Natural killer cell (primary cell): ENCODE measurements at regions not wholly inside any gene's neighbourhood (a gene's known extent, or its start where the extent isn't known, plus 50 kb on each side); places are given as distances from the start of the nearest gene placed in this dataset.

Experiments used
- ATAC-seq, 3 donors: fragments of 150-1000 bp in 2 of 3; fragments of 200-7000 bp in 1 of 3; cut with Tn5 transposase; 1 replicate in 1 of 3; 2 replicates in 2 of 3; pipeline ENCODE4 v1.10.0; 2021; ENCODE audit warnings: mild to moderate bottlenecking in 2 of 3, moderate library complexity in 2 of 3
- DNase-seq, 2 donors: peaks; one replicate each; pipeline versions ENCODE4 v3.0.0 to v3.0.0-alpha.2; 2013 to 2021; ENCODE audit warnings: mixed read lengths in 1 of 2
- H3K27ac ChIP-seq: one replicate; pipeline ENCODE4 v1.5.1; 2013; ENCODE audit warnings: mild to moderate bottlenecking, low read length
- H3K27me3 ChIP-seq: one replicate; pipeline ENCODE4 v1.6.1; 2013; ENCODE audit warnings: low read length; ENCODE audit not compliant: control insufficient read depth, insufficient read depth
- H3K36me3 ChIP-seq: one replicate; pipeline ENCODE4 v1.6.1; 2013; ENCODE audit warnings: low read length; ENCODE audit not compliant: control insufficient read depth, insufficient read depth
- H3K4me1 ChIP-seq: one replicate; pipeline ENCODE4 v1.6.1; 2013; ENCODE audit warnings: low read length; ENCODE audit not compliant: control insufficient read depth, insufficient read depth
- H3K4me3 ChIP-seq: one replicate; pipeline ENCODE4 v1.5.1; 2013; ENCODE audit warnings: low read length
- H3K9me3 ChIP-seq: one replicate; pipeline ENCODE4 v1.6.1; 2013; ENCODE audit warnings: low read length; ENCODE audit not compliant: control insufficient read depth, insufficient read depth
- H3K27ac Mint-ChIP-seq, 2 donors: one replicate each; pipeline ENCODE4 v1.8.0; 2022; ENCODE audit warnings: mild to moderate bottlenecking in 2 of 2, mixed read lengths in 2 of 2, moderate library complexity in 1 of 2
- H3K27me3 Mint-ChIP-seq, 2 donors: one replicate each; pipeline ENCODE4 v1.8.0; 2022; ENCODE audit warnings: low read depth in 2 of 2, mixed read lengths in 2 of 2
- H3K36me3 Mint-ChIP-seq: one replicate; pipeline ENCODE4 v1.8.0; 2022; ENCODE audit warnings: mixed read lengths
- H3K4me1 Mint-ChIP-seq, 2 donors: one replicate each; pipeline ENCODE4 v1.8.0; 2022; ENCODE audit warnings: mixed read lengths in 2 of 2
- H3K4me3 Mint-ChIP-seq: one replicate; pipeline ENCODE4 v1.8.0; 2022; ENCODE audit warnings: mild to moderate bottlenecking, moderate library complexity, mixed read lengths
- H3K9me3 Mint-ChIP-seq, 2 donors: one replicate each; pipeline ENCODE4 v1.8.0; 2022; ENCODE audit warnings: mixed read lengths in 2 of 2
- WGBS: methylation state at CpG from one replicate; pipeline ENCODE4 v1.1.7; 2013; ENCODE audit warnings: missing lambda C conversion rate; ENCODE audit not compliant: insufficient coverage; 5-methylcytosine and 5-hydroxymethylcytosine counted together
- intact Hi-C: fragments of 100-400 bp; cut with micrococcal nuclease; formaldehyde crosslinking; loops from one replicate; pipeline ENCODE4 v1.14.2; 2022
- TF ChIP-seq, protein P1 (sequence below): fragments of 200-600 bp; IDR thresholded peaks from one replicate; pipeline ENCODE4 v1.8.0; 2022; ENCODE audit warnings: antibody characterized with exemption

DNA sequence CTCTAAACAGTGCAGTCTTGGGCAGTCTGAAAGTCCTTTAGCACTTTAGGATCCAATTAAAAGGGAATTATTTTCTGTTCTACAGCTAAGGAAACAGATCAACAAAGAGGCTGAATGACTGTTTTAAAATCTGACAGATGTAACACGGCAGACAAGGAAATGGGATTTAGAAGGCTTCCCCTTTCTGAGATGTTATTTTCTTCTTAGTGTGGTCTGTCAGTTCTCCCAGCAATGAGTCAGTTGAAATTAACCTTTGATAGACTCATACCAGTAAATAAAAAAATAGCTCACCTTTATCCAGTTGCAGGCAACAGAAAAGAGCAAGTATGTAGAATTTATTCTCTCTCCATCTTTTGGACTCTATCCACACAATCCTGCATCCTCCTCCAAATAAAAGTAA lies 98.1 kb downstream of the NEDD1 start:
- no peak for ATAC-seq
- Mint-ChIP-seq H3K4me1 (no peaks in the 10 kb centered on the region), H3K9me3 (no peaks in the 10 kb centered on the region), H3K27me3 (peaks cover 11 to 19% of the 10 kb centered on the region in 2 donors), H3K27ac (no peak overlapping the region), H3K4me3 (no peak overlapping the region), H3K36me3 (no peaks in the 10 kb centered on the region)
- TF ChIP-seq, protein P1, sequence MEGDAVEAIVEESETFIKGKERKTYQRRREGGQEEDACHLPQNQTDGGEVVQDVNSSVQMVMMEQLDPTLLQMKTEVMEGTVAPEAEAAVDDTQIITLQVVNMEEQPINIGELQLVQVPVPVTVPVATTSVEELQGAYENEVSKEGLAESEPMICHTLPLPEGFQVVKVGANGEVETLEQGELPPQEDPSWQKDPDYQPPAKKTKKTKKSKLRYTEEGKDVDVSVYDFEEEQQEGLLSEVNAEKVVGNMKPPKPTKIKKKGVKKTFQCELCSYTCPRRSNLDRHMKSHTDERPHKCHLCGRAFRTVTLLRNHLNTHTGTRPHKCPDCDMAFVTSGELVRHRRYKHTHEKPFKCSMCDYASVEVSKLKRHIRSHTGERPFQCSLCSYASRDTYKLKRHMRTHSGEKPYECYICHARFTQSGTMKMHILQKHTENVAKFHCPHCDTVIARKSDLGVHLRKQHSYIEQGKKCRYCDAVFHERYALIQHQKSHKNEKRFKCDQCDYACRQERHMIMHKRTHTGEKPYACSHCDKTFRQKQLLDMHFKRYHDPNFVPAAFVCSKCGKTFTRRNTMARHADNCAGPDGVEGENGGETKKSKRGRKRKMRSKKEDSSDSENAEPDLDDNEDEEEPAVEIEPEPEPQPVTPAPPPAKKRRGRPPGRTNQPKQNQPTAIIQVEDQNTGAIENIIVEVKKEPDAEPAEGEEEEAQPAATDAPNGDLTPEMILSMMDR: no peak
- intact Hi-C loops: no loop called here
- Histone ChIP-seq H3K4me1 (no peaks in the 10 kb centered on the region), H3K36me3 (no peaks in the 10 kb centered on the region), H3K27ac (no peak overlapping the region), H3K9me3 (no peaks in the 10 kb centered on the region), H3K27me3 (no peaks in the 10 kb centered on the region), H3K4me3 (no peak overlapping the region)
- 0% methylated on average over 1 of the region's 1 CpG for WGBS
- no peak for DNase-seq

GRCh38 chr12:97005646-97006045 lies 98.6 kb downstream of the NEDD1 start:
- Histone ChIP-seq H3K4me1 (no peaks in the 10 kb centered on the region), H3K27me3 (no peaks in the 10 kb centered on the region), H3K36me3 (no peaks in the 10 kb centered on the region), H3K27ac (no peak overlapping the region), H3K9me3 (no peaks in the 10 kb centered on the region), H3K4me3 (no peak overlapping the region)
- ATAC-seq: no peak
- WGBS: 89% methylated on average over 3 of the region's 3 CpGs
- H3K4me3 Mint-ChIP-seq: no peak overlapping the region
- no peaks in the 10 kb centered on the region for H3K4me1 Mint-ChIP-seq
- TF ChIP-seq, protein P1: no peak
- no peaks in the 10 kb centered on the region for H3K36me3 Mint-ChIP-seq
- no peak overlapping the region for H3K27ac Mint-ChIP-seq
- no peaks in the 10 kb centered on the region for H3K9me3 Mint-ChIP-seq
- peaks cover 8 to 19% of the 10 kb centered on the region in 2 donors for H3K27me3 Mint-ChIP-seq
- intact Hi-C loops: no loop called here
- no peak for DNase-seq

DNA sequence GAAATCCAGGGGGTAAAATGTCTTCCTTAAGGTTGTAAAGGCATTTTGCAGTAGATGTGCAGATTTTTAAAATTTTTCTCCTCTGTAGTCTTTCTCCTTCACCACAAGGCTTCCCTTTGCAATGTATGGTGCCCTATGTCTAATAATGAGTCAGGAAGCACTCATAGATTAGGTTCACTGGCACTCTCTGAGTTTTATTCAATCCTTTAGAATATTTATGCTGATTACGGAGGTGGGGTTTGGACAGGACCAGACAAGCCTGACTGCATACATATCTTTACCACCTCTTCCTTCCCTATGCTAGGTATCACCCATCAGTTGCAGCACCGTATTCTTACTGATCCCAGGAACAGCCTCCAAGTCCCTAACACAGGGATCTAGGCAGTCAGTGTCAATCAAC lies 99.5 kb downstream of the NEDD1 start:
- no peaks in the 10 kb centered on the region for H3K4me1 Mint-ChIP-seq
- no peaks in the 10 kb centered on the region for H3K36me3 Mint-ChIP-seq
- H3K9me3 ChIP-seq: no peaks in the 10 kb centered on the region
- H3K4me3 Mint-ChIP-seq: no peak overlapping the region
- ATAC-seq (no peak), DNase-seq (no peak)
- H3K36me3 ChIP-seq: no peaks in the 10 kb centered on the region
- no peaks in the 10 kb centered on the region for H3K9me3 Mint-ChIP-seq
- TF ChIP-seq, protein P1: no peak
- WGBS: 94% methylated on average over 2 of the region's 2 CpGs
- H3K27me3 ChIP-seq: no peaks in the 10 kb centered on the region
- H3K27ac ChIP-seq: no peak overlapping the region
- H3K4me1 ChIP-seq: no peaks in the 10 kb centered on the region
- no peak overlapping the region for H3K4me3 ChIP-seq
- intact Hi-C loops: no loop called here
- H3K27me3 Mint-ChIP-seq: peaks cover 0 to 19% of the 10 kb centered on the region in 2 donors
- no peak overlapping the region for H3K27ac Mint-ChIP-seq

GRCh38 chr12:97016163-97016562 lies 109.1 kb downstream of the NEDD1 start:
- no peaks in the 10 kb centered on the region for H3K9me3 ChIP-seq
- no peak overlapping the region for H3K4me3 ChIP-seq
- no peak overlapping the region for H3K27ac ChIP-seq
- H3K4me1 ChIP-seq: no peaks in the 10 kb centered on the region
- TF ChIP-seq, protein P1: no peak
- peaks cover 9% of the 10 kb centered on the region for H3K36me3 Mint-ChIP-seq
- DNase-seq: no peak
- peaks cover 4% of the 10 kb centered on the region for H3K27me3 ChIP-seq
- H3K27ac Mint-ChIP-seq: no peak overlapping the region
- no peaks in the 10 kb centered on the region for H3K36me3 ChIP-seq
- WGBS: no CpG with 5 or more reads among the region's 1 CpG
- no peak for ATAC-seq
- intact Hi-C loops: no loop called here
- H3K27me3 Mint-ChIP-seq: peaks cover 8 to 12% of the 10 kb centered on the region in 2 donors
- H3K4me1 Mint-ChIP-seq: no peaks in the 10 kb centered on the region
- peaks cover 2 to 8% of the 10 kb centered on the region in 2 donors for H3K9me3 Mint-ChIP-seq
- H3K4me3 Mint-ChIP-seq: no peak overlapping the region
